H54 (cell line): ENCODE measurements at regions not wholly inside any gene's neighbourhood (a gene's known extent, or its start where the extent isn't known, plus 50 kb on each side); places are given as distances from the start of the nearest gene placed in this dataset.
"Not testable (repeated sequence)": the region's sequence is repeated elsewhere in the genome, so short reads cannot be mapped to it uniquely, and the experiment has no call there.

ENCODE experiments used
- DNase-seq: peaks from one replicate; pipeline ENCODE4 v3.0.0; 2011; ENCODE audit warnings: low spot score, mixed read lengths; ENCODE audit not compliant: insufficient read length
- FAIRE-seq: peaks from 3 replicates; lab custom pipeline; 2011; peaks lifted over from hg19 to GRCh38; lab: Jason Lieb, UNC
- POLR2A ChIP-seq: IDR thresholded peaks from 2 replicates; pipeline ENCODE4 v1.6.1; 2011; ENCODE audit warnings: low read depth, mild to moderate bottlenecking, low read length

- DNase-seq, result no peak
- no peak for TF ChIP-seq POLR2A
- FAIRE-seq, result no peak
Observed at GRCh38 chr7:93719546-93719945, 145.0 kb upstream of the CALCR start.

GRCh38 chr7:93717217-93717900 is 142.8 kb upstream of the CALCR start:
- FAIRE-seq (no peak), DNase-seq (no peak)
- no peak for TF ChIP-seq POLR2A

- FAIRE-seq (peak; percentile 43), DNase-seq (no peak)
- no peak for TF ChIP-seq POLR2A
Observed at GRCh38 chr7:93715234-93715633, 140.7 kb upstream of the CALCR start.

DNA sequence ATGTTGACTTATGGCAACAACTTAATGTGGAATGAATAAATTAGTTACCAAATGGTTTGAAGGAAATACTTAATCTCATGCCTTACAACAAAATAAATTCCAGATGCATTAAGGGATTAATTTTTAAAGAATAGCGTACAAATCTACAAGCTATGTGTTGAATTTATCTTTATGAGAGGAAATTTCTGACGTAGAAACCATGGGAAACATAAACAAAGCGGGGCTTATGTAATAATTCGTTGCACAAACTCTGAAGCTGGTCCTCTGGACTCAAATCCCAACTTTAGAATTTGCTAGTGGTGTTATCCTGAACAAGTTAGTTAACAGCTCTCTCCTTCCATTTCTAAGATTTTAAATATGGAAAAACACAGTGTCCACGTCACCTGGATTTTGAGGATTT is 137.4 kb upstream of the CALCR start:
- no peak for TF ChIP-seq POLR2A
- no peak for FAIRE-seq
- no peak for DNase-seq

- FAIRE-seq, DNase-seq: not testable (repeated sequence)
Observed at GRCh38 chr7:93708255-93708654, 133.7 kb upstream of the CALCR start.

GRCh38 chr7:93707249-93707648 is 132.7 kb upstream of the CALCR start:
- FAIRE-seq, result no peak
- no peak for DNase-seq
- no peak for TF ChIP-seq POLR2A

- not testable (repeated sequence) for DNase-seq, FAIRE-seq
Observed at GRCh38 chr7:93706162-93706561, 131.6 kb upstream of the CALCR start.

DNA sequence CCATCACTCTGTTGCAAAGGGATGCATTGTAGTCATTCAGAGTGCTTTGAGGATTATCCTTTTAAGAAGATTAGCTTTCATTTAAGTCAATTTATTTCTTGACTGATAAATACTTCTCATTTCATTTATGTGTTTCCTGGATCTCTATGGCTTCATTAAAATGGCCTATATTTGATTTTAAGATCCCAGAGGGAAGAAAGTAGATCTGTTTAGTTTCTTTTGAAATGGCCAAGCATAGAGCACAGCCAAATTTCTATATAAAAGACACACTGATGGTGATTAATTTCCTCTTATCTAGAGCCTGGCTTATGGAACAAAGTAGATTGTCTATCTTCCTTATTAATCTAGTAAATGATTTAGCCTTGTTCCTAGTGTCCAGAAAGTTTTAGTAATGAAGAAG is 129.7 kb upstream of the CALCR start:
- no peak for FAIRE-seq
- DNase-seq, result no peak
- no peak for TF ChIP-seq POLR2A

DNA sequence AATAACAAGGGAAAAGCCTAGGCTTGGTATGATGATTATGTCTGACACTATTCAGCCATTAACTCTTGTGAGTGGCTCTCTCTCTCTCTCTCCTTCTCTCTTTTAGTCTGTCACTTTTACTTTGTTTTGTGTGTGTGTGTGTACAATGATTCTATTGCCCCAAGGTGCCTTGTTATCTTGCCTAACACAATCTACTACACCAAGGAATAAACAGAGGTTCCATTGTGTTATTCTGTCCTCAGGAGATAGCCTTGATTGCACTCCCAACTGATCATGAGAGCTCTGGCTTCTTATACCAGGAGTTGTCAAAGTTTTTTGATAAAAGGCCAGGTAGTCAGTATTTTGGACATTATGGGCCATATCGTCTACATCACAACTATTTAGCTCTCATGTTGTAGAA is 123.4 kb upstream of the CALCR start:
- no peak for TF ChIP-seq POLR2A
- FAIRE-seq, result no peak
- DNase-seq, result no peak

GRCh38 chr7:93693796-93694195 is 119.3 kb upstream of the CALCR start:
- no peak for DNase-seq
- FAIRE-seq, result no peak
- TF ChIP-seq POLR2A, result no peak

GRCh38 chr7:93690021-93690420 is 115.5 kb upstream of the CALCR start:
- DNase-seq (no peak), FAIRE-seq (no peak)
- no peak for TF ChIP-seq POLR2A

- FAIRE-seq, result no peak
- DNase-seq, result no peak
- no peak for TF ChIP-seq POLR2A
Observed at GRCh38 chr7:93678185-93678584, 103.7 kb upstream of the CALCR start.

DNA sequence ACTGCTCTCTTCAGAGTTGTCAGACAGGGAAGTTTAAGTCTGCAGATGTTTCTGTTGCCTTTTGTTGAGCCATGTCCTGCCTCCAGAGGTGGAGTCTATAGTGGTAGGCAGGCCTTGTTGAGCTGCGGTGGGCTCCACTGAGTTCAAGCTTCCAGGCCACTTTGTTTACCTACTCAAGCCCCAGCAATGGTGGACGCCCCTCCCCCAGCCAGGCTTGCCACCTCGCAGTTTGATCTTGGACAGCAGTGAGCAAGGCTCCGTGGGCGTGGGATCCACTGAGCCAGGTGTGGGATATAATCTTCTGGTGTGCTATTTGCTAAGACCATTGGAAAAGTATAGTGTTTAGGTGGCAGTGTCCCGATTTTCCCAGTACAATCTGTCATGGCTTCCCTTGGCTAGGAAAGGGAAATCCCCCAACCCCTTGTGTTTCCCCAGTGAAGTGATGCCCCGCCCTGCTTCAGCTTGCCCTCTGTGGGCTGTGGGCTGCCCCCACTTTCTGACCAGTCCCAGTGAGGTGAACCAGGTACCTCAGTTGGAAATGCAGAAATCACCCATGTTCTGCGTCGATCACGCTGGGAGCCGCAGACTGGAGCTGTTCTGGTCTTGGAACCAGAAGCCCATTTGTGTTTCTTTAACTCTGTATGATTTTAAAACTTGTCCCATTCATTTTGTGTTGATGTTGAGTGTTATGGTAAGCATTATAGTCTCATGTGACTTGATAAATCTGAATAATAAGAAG is 89.2 kb upstream of the CALCR start:
- TF ChIP-seq POLR2A, result no peak
- DNase-seq (no peak), FAIRE-seq (no peak)

DNA sequence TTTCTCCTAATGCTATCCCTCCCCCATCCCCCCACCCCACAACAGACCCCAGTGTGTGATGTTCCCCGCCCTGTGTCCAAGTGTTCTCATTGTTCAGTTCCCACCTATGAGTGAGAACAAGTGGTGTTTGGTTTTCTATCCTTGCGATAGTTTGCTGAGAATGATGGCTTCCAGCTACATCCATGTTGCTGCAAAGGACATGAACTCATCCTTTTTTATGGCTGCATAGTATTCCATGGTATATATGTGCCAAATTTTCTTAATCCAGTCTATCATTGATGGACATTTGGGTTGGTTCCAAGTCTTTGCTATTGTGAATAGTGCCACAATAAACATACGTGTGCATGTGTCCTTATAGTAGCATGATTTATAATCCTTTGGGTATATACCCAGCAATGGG is 83.6 kb upstream of the CALCR start:
- not testable (repeated sequence) for FAIRE-seq, DNase-seq

DNA sequence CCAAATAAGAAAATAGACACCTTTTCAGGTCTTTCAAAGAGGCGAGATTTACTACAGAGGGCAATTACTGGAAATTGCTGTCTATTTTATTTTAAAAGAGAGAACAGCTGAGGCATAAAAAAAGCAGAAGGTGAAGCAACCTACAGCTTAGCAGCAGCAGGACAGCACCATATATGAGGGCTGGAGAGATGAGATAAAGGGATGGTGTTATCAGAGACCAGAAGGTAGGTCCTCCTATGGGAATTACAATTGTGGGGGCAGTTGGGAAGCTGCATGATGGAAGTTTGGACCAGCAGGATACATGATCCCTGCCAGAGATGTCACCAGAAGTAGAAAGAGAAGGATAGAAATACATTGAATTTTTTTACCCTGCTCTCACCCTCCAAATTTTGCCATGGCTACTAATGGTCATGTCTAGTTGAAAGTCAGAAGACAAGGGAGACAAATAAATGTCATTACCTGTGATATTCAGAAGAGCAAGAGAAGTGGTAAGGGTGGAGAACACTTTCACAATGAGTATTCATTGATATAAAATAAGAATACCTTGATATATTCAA is 77.2 kb upstream of the CALCR start:
- TF ChIP-seq POLR2A, result no peak
- DNase-seq (no peak), FAIRE-seq (no peak)
